ENCODE measurements at regions not wholly inside any gene's neighbourhood (a gene's known extent, or its start where the extent isn't known, plus 50 kb on each side); places are given as distances from the start of the nearest gene placed in this dataset.

GRCh38 chr3:103470498-103470897 is 1035.7 kb downstream of the ZPLD1 start:
- H3K36me3 ChIP-seq (ENCODE audit: control insufficient read depth, insufficient read depth, low read length): no peaks in the 10 kb centered on the region
- H3K4me1 ChIP-seq (ENCODE audit: control insufficient read depth, insufficient read depth, low read length): no peaks in the 10 kb centered on the region
- in situ Hi-C loops (cut with HindIII; ENCODE audit: low pct_unique_long_range_greater_than_20kb, low sequenced_read_pairs): no loop called here
- intact Hi-C loops (cut with micrococcal nuclease; ENCODE audit: unreplicated experiment): no loop called here
- no peaks in the 10 kb centered on the region for H3K27me3 ChIP-seq (ENCODE audit: control insufficient read depth, insufficient read depth, low read length)
- POLR2A ChIA-PET: no interaction called here
- DNase-seq (ENCODE audit: low read depth, low spot score) (no peak), ATAC-seq (no peak)
- CTCF ChIA-PET: no interaction called here
- H3K4me3 ChIP-seq (ENCODE audit: low read depth in 2 of 2, low read length in 2 of 2): no peak overlapping the region
- no peaks in the 10 kb centered on the region for H3K9me3 ChIP-seq (ENCODE audit: control insufficient read depth, insufficient read depth, low read depth, low read length)
- H3K27ac ChIP-seq (ENCODE audit: low read length): no peak overlapping the region
- BruUV-seq (replicated peaks): no TSS peak
- no peak for TF ChIP-seq POLR2AphosphoS5 (IDR thresholded peaks at IDR 0.05; ENCODE audit: low read depth, low read length)
- no peak for TF ChIP-seq REST (IDR thresholded peaks at IDR 0.05; ENCODE audit: insufficient read depth in 1 of 2, low read depth in 2 of 2, low read length in 1 of 2)
- no peak for TF ChIP-seq SIN3A (IDR thresholded peaks at IDR 0.05; ENCODE audit: borderline replicate concordance, insufficient read depth, low read depth, low read length)
- no peak for TF ChIP-seq TCF7L2 (IDR thresholded peaks at IDR 0.05; ENCODE audit: low read depth, low read length)
- no peak for TF ChIP-seq CTCF (IDR thresholded peaks at IDR 0.05)

- no peak for DNase-seq (ENCODE audit: low read depth, low spot score)
- Histone ChIP-seq H3K27me3 (ENCODE audit: control insufficient read depth, insufficient read depth, low read length) (no peaks in the 10 kb centered on the region), H3K27ac (ENCODE audit: low read length) (no peak overlapping the region), H3K9me3 (ENCODE audit: control insufficient read depth, insufficient read depth, low read depth, low read length) (no peaks in the 10 kb centered on the region), H3K4me3 (ENCODE audit: low read depth in 2 of 2, low read length in 2 of 2) (no peak overlapping the region), H3K36me3 (ENCODE audit: control insufficient read depth, insufficient read depth, low read length) (no peaks in the 10 kb centered on the region), H3K4me1 (ENCODE audit: control insufficient read depth, insufficient read depth, low read length) (no peaks in the 10 kb centered on the region)
- no peak for ATAC-seq
- intact Hi-C loops (cut with micrococcal nuclease; ENCODE audit: unreplicated experiment) (no loop called here), in situ Hi-C loops (cut with HindIII; ENCODE audit: low pct_unique_long_range_greater_than_20kb, low sequenced_read_pairs) (no loop called here)
- no TSS peak for BruUV-seq (replicated peaks)
- ChIA-PET CTCF (no interaction called here), POLR2A (no interaction called here)
- TF ChIP-seq TCF7L2 (IDR thresholded peaks at IDR 0.05; ENCODE audit: low read depth, low read length) (no peak), POLR2AphosphoS5 (IDR thresholded peaks at IDR 0.05; ENCODE audit: low read depth, low read length) (no peak), CTCF (IDR thresholded peaks at IDR 0.05) (no peak), REST (IDR thresholded peaks at IDR 0.05; ENCODE audit: insufficient read depth in 1 of 2, low read depth in 2 of 2, low read length in 1 of 2) (no peak), SIN3A (IDR thresholded peaks at IDR 0.05; ENCODE audit: borderline replicate concordance, insufficient read depth, low read depth, low read length) (no peak)
These were observed 1059.2 kb downstream of the ZPLD1 start for GRCh38 chr3:103494011-103494410.
